SK-N-SH treated with all-trans-retinoic acid at 6 μM for 48 hours (cell line): ENCODE measurements at regions not wholly inside any gene's neighbourhood (a gene's known extent, or its start where the extent isn't known, plus 50 kb on each side); places are given as distances from the start of the nearest gene placed in this dataset.

ENCODE experiments used
- ATAC-seq: fragments of 200-7000 bp; cut with Tn5 transposase; 3 replicates; pipeline ENCODE4 v1.9.1; 2020; ENCODE audit warnings: mild to moderate bottlenecking, moderate library complexity
- ARNTL ChIP-seq: fragments of 450-650 bp; formaldehyde crosslinking; IDR thresholded peaks from 2 replicates; pipeline ENCODE4 v1.5.0; 2020; ENCODE audit warnings: low read depth, mild to moderate bottlenecking, moderate library complexity, borderline replicate concordance
- BACH2 ChIP-seq: fragments of 250-450 bp; sonication (Bioruptor Pico); IDR thresholded peaks from 2 replicates; pipeline ENCODE4 v1.9.0; 2021; ENCODE audit warnings: mild to moderate bottlenecking, borderline replicate concordance
- CREB5 ChIP-seq: fragments of 250-450 bp; sonication (Bioruptor Pico); IDR thresholded peaks from 2 replicates; pipeline ENCODE4 v1.5.1; 2020; ENCODE audit warnings: low read depth, mild to moderate bottlenecking, moderate library complexity
- CSDC2 ChIP-seq: fragments of 250-450 bp; sonication (Bioruptor Pico); IDR thresholded peaks from 2 replicates; pipeline ENCODE4 v1.5.0; 2020; ENCODE audit warnings: mild to moderate bottlenecking, moderate library complexity
- CSRNP3 ChIP-seq: fragments of 250-450 bp; sonication (Bioruptor Pico); IDR thresholded peaks from 2 replicates; pipeline ENCODE4 v1.5.1; 2021; ENCODE audit warnings: mild to moderate bottlenecking, moderate library complexity
- ESRRG ChIP-seq: fragments of 250-450 bp; sonication (Bioruptor Pico); IDR thresholded peaks from 2 replicates; pipeline ENCODE4 v1.6.1; 2021; ENCODE audit warnings: mild to moderate bottlenecking
- GLIS3 ChIP-seq: fragments of 250-450 bp; sonication (Bioruptor Pico); IDR thresholded peaks from 2 replicates; pipeline ENCODE4 v1.5.0; 2020; ENCODE audit warnings: mild to moderate bottlenecking, moderate library complexity
- ISL1 ChIP-seq: fragments of 250-450 bp; sonication (Bioruptor Pico); IDR thresholded peaks from 2 replicates; pipeline ENCODE4 v2.1.2; 2022; ENCODE audit warnings: mild to moderate bottlenecking, moderate library complexity
- OSR1 ChIP-seq: fragments of 250-450 bp; sonication (Bioruptor Pico); IDR thresholded peaks from 2 replicates; pipeline ENCODE4 v1.8.0; 2022; ENCODE audit warnings: moderate library complexity, mild to moderate bottlenecking, inconsistent platforms
- PPARA ChIP-seq: fragments of 250-450 bp; sonication (Bioruptor Pico); IDR thresholded peaks from 2 replicates; pipeline ENCODE4 v1.5.0; 2020; ENCODE audit warnings: mild to moderate bottlenecking, borderline replicate concordance
- RARB ChIP-seq: fragments of 250-450 bp; sonication (Bioruptor Pico); IDR thresholded peaks from 2 replicates; pipeline ENCODE4 v1.8.0; 2021; ENCODE audit warnings: mild to moderate bottlenecking, moderate library complexity
- SNAI2 ChIP-seq: fragments of 250-450 bp; sonication (Bioruptor Pico); IDR thresholded peaks from 2 replicates; pipeline ENCODE4 v1.5.0; 2020; ENCODE audit warnings: mild to moderate bottlenecking, moderate library complexity
- TCF4 ChIP-seq: fragments of 250-450 bp; sonication (Bioruptor Pico); IDR thresholded peaks from 2 replicates; pipeline ENCODE4 v1.8.0; 2021; ENCODE audit warnings: mild to moderate bottlenecking, moderate library complexity, borderline replicate concordance
- TOX ChIP-seq: fragments of 250-450 bp; sonication (Bioruptor Pico); IDR thresholded peaks from 2 replicates; pipeline ENCODE4 v1.8.0; 2021; ENCODE audit warnings: mild to moderate bottlenecking, moderate library complexity, borderline replicate concordance
- TSHZ2 ChIP-seq: fragments of 250-450 bp; sonication (Bioruptor Pico); IDR thresholded peaks from 2 replicates; pipeline ENCODE4 v1.5.0; 2020; ENCODE audit warnings: mild to moderate bottlenecking, moderate library complexity
- ZC3H10 ChIP-seq: fragments of 250-450 bp; sonication (Bioruptor Pico); IDR thresholded peaks from 2 replicates; pipeline ENCODE4 v1.5.1; 2021; ENCODE audit warnings: mild to moderate bottlenecking, moderate library complexity
- ZFP3 ChIP-seq: fragments of 250-450 bp; sonication (Bioruptor Pico); IDR thresholded peaks from 2 replicates; pipeline ENCODE4 v1.5.0; 2020; ENCODE audit warnings: mild to moderate bottlenecking, moderate library complexity
- ZFP30 ChIP-seq: fragments of 450-650 bp; formaldehyde crosslinking; IDR thresholded peaks from 2 replicates; pipeline ENCODE4 v1.5.0; 2022; ENCODE audit warnings: mild to moderate bottlenecking, moderate library complexity
- ZNF565 ChIP-seq: fragments of 450-650 bp; formaldehyde crosslinking; conservative IDR thresholded peaks from 2 replicates; pipeline ENCODE4 v1.5.0; 2020; ENCODE audit warnings: low read depth, mild to moderate bottlenecking, moderate library complexity
- ZNF8 ChIP-seq: fragments of 450-650 bp; formaldehyde crosslinking; IDR thresholded peaks from 2 replicates; pipeline ENCODE4 v1.5.0; 2020; ENCODE audit warnings: mild to moderate bottlenecking, moderate library complexity
- TF ChIP-seq, protein P1 (sequence below): fragments of 250-450 bp; sonication (Bioruptor Pico); IDR thresholded peaks from 2 replicates; pipeline ENCODE4 v1.8.0; 2021; ENCODE audit warnings: low read depth, mild to moderate bottlenecking, moderate library complexity, borderline replicate concordance

DNA sequence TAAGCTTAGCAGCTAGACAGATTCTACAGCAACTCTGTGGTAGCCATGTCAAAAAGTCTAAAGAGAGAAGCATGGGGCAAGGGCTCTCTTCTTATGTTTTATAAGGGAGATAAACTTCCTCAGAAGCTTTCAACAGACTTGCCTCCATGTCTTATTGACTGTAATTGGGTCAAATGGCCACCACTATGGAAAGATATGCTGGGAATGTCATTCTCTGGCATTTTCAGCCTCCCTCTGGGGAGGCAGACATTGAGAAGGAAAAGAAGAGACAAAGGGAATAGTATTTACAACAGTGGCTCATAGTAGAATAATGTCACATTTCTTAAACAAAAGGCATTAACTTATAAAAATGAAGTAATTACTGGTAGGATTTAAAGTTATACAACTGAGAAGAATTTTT lies 1964.5 kb upstream of the PIK3C3 start:
- no peak for ATAC-seq
- TF ChIP-seq CSRNP3 (CRISPR knock-in tag) (no peak), TCF4 (CRISPR knock-in tag) (no peak), OSR1 (CRISPR knock-in tag) (no peak), CREB5 (CRISPR knock-in tag) (no peak), RARB (CRISPR knock-in tag) (no peak), GLIS3 (CRISPR knock-in tag) (no peak), BACH2 (CRISPR knock-in tag) (no peak), SNAI2 (CRISPR knock-in tag) (no peak)

DNA sequence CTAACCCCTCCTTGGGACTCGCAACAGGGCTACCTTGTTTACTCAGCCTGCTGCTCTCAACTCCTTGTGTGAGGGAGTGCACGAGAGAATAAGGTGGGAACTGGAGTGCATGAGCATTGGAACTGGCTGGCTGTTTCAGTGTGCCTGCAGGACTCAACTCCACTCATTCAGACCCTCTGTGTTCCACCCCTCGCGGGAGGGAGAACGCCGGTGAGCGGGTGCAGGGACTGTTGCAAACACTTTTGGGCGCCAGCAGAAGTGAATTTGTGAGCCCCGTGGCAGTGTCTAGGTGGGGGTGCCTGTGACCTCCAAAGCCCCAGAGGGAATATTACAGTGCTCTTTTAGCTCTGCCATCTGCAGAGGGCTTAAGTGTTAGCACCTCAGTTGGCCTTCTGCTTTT lies 1978.3 kb upstream of the PIK3C3 start:
- no peak for ATAC-seq
- TF ChIP-seq ZC3H10 (CRISPR knock-in tag): no peak
- no peak for TF ChIP-seq ZNF565 (CRISPR knock-in tag)
- no peak for TF ChIP-seq GLIS3 (CRISPR knock-in tag)
- no peak for TF ChIP-seq PPARA (CRISPR knock-in tag)
- TF ChIP-seq TOX (CRISPR knock-in tag): no peak
- no peak for TF ChIP-seq ISL1 (CRISPR knock-in tag)
- TF ChIP-seq, protein P1, sequence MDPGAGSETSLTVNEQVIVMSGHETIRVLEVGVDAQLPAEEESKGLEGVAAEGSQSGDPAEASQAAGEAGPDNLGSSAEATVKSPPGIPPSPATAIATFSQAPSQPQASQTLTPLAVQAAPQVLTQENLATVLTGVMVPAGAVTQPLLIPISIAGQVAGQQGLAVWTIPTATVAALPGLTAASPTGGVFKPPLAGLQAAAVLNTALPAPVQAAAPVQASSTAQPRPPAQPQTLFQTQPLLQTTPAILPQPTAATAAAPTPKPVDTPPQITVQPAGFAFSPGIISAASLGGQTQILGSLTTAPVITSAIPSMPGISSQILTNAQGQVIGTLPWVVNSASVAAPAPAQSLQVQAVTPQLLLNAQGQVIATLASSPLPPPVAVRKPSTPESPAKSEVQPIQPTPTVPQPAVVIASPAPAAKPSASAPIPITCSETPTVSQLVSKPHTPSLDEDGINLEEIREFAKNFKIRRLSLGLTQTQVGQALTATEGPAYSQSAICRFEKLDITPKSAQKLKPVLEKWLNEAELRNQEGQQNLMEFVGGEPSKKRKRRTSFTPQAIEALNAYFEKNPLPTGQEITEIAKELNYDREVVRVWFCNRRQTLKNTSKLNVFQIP (CRISPR knock-in tag): no peak
- TF ChIP-seq ZFP3 (CRISPR knock-in tag): no peak
- TF ChIP-seq ZNF8 (CRISPR knock-in tag): no peak
- no peak for TF ChIP-seq BACH2 (CRISPR knock-in tag)
- no peak for TF ChIP-seq TSHZ2
- no peak for TF ChIP-seq RARB (CRISPR knock-in tag)
- TF ChIP-seq CSDC2 (CRISPR knock-in tag): no peak
- no peak for TF ChIP-seq OSR1 (CRISPR knock-in tag)
- no peak for TF ChIP-seq ESRRG (CRISPR knock-in tag)
- TF ChIP-seq ZFP30: no peak
- TF ChIP-seq ARNTL (CRISPR knock-in tag): no peak
- TF ChIP-seq SNAI2 (CRISPR knock-in tag): no peak
- TF ChIP-seq TCF4 (CRISPR knock-in tag): no peak
- TF ChIP-seq CREB5 (CRISPR knock-in tag): no peak

DNA sequence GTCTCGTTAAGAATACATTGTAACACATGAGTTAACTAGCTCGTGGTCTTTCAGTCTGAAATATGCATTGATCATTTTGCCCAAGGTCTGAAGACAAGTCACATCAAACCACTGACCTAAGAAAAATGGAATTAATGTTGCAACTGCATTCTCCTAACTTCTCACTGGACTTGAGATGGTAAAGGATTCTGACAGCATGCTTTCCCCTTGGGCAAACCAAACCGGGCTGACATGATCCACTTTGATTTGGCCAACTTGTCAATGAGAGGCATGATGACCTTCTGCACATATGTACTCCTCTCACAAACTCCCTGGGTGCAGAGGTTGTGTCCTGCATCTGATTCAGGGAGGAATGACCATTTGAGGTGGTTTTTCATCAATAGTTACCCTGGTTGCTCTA lies 1982.5 kb upstream of the PIK3C3 start:
- TF ChIP-seq, protein P1 (CRISPR knock-in tag): no peak
- no peak for TF ChIP-seq ZNF8 (CRISPR knock-in tag)
- TF ChIP-seq ZFP3 (CRISPR knock-in tag): no peak
- TF ChIP-seq RARB (CRISPR knock-in tag): no peak
- TF ChIP-seq BACH2 (CRISPR knock-in tag): no peak
- no peak for TF ChIP-seq ZFP30
- no peak for ATAC-seq
